ENCODE measurements at regions not wholly inside any gene's neighbourhood (a gene's known extent, or its start where the extent isn't known, plus 50 kb on each side); places are given as distances from the start of the nearest gene placed in this dataset.

GRCh38 chr10:107269626-107270025, 105.1 kb upstream of the SORCS1 start:
- Histone ChIP-seq H3K27ac (ENCODE audit: low read length) (no peak overlapping the region), H3K4me3 (ENCODE audit: low read length) (no peak overlapping the region), H2AFZ (ENCODE audit: low read length) (no peak overlapping the region), H3K4me1 (ENCODE audit: insufficient read depth, low read length) (no peaks in the 10 kb centered on the region), H3K36me3 (ENCODE audit: low read depth, low read length) (no peaks in the 10 kb centered on the region), H3K79me2 (ENCODE audit: low read length) (no peaks in the 10 kb centered on the region), H3K4me2 (ENCODE audit: low read length) (no peak overlapping the region), H4K20me1 (ENCODE audit: low read length) (no peaks in the 10 kb centered on the region), H3K9me2 (replicated peaks; ENCODE audit: low read length) (no peaks in the 10 kb centered on the region), H3K27me3 (ENCODE audit: low read length) (peaks cover 17% of the 10 kb centered on the region), H3K9me3 (ENCODE audit: low read length) (no peaks in the 10 kb centered on the region), H3F3A (ENCODE audit: low read length, unreplicated experiment) (no peaks in the 10 kb centered on the region), H3K9ac (ENCODE audit: low read length) (no peak overlapping the region)
- no peak for TF ChIP-seq EZH2 (IDR thresholded peaks at IDR 0.05; ENCODE audit: low read length, unreplicated experiment)
- TF ChIP-seq CTCF (conservative IDR thresholded peaks at IDR 0.05; ENCODE audit: low read depth, low read length): no peak
- no peak for TF ChIP-seq EZH2phosphoT487 (IDR thresholded peaks at IDR 0.05; ENCODE audit: borderline replicate concordance, low read length)
- ChIA-PET POLR2A (ENCODE audit: unreplicated experiment) (no interaction called here), CTCF (no interaction called here)
- ATAC-seq (no peak), DNase-seq (no peak)
- BruUV-seq (replicated peaks): no TSS peak
- intact Hi-C loops (cut with micrococcal nuclease): no loop called here

GRCh38 chr10:107264742-107265141, 100.2 kb upstream of the SORCS1 start:
- TF ChIP-seq EZH2phosphoT487 (IDR thresholded peaks at IDR 0.05; ENCODE audit: borderline replicate concordance, low read length): no peak
- TF ChIP-seq CTCF (conservative IDR thresholded peaks at IDR 0.05; ENCODE audit: low read depth, low read length): peak; percentile 35
- H3K9me3 ChIP-seq (ENCODE audit: low read length): no peaks in the 10 kb centered on the region
- ChIA-PET CTCF (no interaction called here), POLR2A (ENCODE audit: unreplicated experiment) (no interaction called here)
- H3K9me2 ChIP-seq (replicated peaks; ENCODE audit: low read length): no peaks in the 10 kb centered on the region
- H3F3A ChIP-seq (ENCODE audit: low read length, unreplicated experiment): no peaks in the 10 kb centered on the region
- BruUV-seq (replicated peaks): no TSS peak
- no peaks in the 10 kb centered on the region for H3K4me1 ChIP-seq (ENCODE audit: insufficient read depth, low read length)
- H3K27me3 ChIP-seq (ENCODE audit: low read length): peaks cover 32% of the 10 kb centered on the region
- H3K79me2 ChIP-seq (ENCODE audit: low read length): no peaks in the 10 kb centered on the region
- H3K36me3 ChIP-seq (ENCODE audit: low read depth, low read length): no peaks in the 10 kb centered on the region
- DNase-seq: no peak
- intact Hi-C loops (cut with micrococcal nuclease): no loop called here
- ATAC-seq: no peak
- H3K27ac ChIP-seq (ENCODE audit: low read length): no peak overlapping the region
- H4K20me1 ChIP-seq (ENCODE audit: low read length): no peaks in the 10 kb centered on the region
- H3K4me2 ChIP-seq (ENCODE audit: low read length): no peak overlapping the region
- H3K4me3 ChIP-seq (ENCODE audit: low read length): no peak overlapping the region
- H2AFZ ChIP-seq (ENCODE audit: low read length): no peak overlapping the region
- no peak overlapping the region for H3K9ac ChIP-seq (ENCODE audit: low read length)

GRCh38 chr10:107244122-107244521, 79.6 kb upstream of the SORCS1 start:
- TF ChIP-seq EZH2phosphoT487 (IDR thresholded peaks at IDR 0.05; ENCODE audit: borderline replicate concordance, low read length): no peak
- no peak for TF ChIP-seq CTCF (conservative IDR thresholded peaks at IDR 0.05; ENCODE audit: low read depth, low read length)
- no peak for TF ChIP-seq EZH2 (IDR thresholded peaks at IDR 0.05; ENCODE audit: low read length, unreplicated experiment)
- no peaks in the 10 kb centered on the region for H3K36me3 ChIP-seq (ENCODE audit: low read depth, low read length)
- peaks cover 31% of the 10 kb centered on the region for H3K27me3 ChIP-seq (ENCODE audit: low read length)
- no peak overlapping the region for H3K4me3 ChIP-seq (ENCODE audit: low read length)
- no peaks in the 10 kb centered on the region for H3F3A ChIP-seq (ENCODE audit: low read length, unreplicated experiment)
- H3K79me2 ChIP-seq (ENCODE audit: low read length): no peaks in the 10 kb centered on the region
- H3K4me2 ChIP-seq (ENCODE audit: low read length): no peak overlapping the region
- no peaks in the 10 kb centered on the region for H3K9me3 ChIP-seq (ENCODE audit: low read length)
- DNase-seq (no peak), ATAC-seq (no peak)
- H3K9me2 ChIP-seq (replicated peaks; ENCODE audit: low read length): no peaks in the 10 kb centered on the region
- no peaks in the 10 kb centered on the region for H4K20me1 ChIP-seq (ENCODE audit: low read length)
- intact Hi-C loops (cut with micrococcal nuclease): no loop called here
- H2AFZ ChIP-seq (ENCODE audit: low read length): no peak overlapping the region
- BruUV-seq (replicated peaks): no TSS peak
- no peak overlapping the region for H3K9ac ChIP-seq (ENCODE audit: low read length)
- H3K4me1 ChIP-seq (ENCODE audit: insufficient read depth, low read length): no peaks in the 10 kb centered on the region
- H3K27ac ChIP-seq (ENCODE audit: low read length): no peak overlapping the region
- ChIA-PET CTCF (no interaction called here), POLR2A (ENCODE audit: unreplicated experiment) (no interaction called here)
